Middle frontal gyrus (tissue), 1 donor: ENCODE measurements at regions not wholly inside any gene's neighbourhood (a gene's known extent, or its start where the extent isn't known, plus 50 kb on each side); places are given as distances from the start of the nearest gene placed in this dataset.
"Not testable (repeated sequence)": the region's sequence is repeated elsewhere in the genome, so short reads cannot be mapped to it uniquely, and the experiment has no call there.

Experiments
- DNase-seq: peaks from one replicate; pipeline ENCODE4 v3.0.0-alpha.2; 2015; ENCODE audit warnings: low spot score; ENCODE audit errors: extremely low spot score

DNA sequence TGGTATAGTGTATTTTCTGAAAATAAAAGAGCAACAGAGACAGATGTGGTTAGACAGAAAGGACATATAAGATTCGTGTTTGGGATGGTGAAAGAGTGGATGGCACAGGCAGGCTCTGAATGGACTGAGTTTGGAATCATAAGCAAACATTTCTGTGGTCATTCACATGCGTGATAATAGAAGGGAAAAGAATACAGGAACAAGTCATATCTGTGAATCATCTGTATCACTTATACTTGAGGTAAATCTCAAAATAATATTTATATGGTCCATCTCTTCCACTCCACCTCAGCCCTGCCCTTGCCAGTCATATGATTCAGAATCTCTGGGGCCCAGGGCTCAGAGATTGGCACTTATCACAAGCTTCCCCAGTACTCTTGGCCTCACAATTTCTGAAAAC is 535.1 kb downstream of the BCKDHB start:
- no peak for DNase-seq

- DNase-seq: no peak
These were observed 533.7 kb downstream of the BCKDHB start for GRCh38 chr6:80640176-80640575.

GRCh38 chr6:80639181-80639629 is 532.7 kb downstream of the BCKDHB start:
- no peak for DNase-seq

DNA sequence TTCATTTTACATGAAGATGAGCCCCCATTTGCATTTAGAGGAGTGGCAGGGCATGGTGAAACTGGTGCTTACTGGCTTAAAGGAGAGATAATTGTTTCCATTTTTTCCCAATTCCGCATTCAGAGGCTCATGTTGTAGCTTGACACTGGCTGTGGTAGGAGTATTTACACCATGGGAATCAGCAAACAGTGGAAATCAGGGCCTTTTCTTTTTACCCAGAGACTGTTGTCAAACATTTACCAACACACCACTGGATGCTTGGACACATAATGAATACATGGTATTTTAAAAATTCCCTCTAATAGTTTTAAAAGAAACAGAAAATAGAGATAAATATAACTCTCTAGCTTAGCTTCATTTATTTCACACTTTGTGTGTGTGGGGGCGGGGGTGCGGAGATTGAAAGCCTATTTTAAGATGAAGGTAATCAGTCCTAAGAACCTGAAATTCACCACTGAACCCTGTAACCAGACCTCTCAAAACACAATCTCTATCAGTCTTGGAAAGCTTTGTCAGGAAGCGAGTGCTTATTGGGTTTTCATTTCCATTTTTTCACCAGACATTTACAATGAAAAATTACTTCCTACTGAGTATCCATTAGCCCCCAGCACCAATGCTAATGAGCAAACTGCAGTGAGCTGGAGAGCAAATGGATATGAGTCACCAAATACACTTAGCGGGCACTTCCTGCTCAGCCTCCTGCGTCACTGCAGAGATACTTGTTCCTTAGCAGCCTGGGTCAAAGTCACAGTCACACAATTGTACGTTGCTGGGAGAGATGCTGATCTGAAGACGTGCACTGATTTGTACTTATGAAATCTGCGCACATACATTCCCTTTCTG is 532.0 kb downstream of the BCKDHB start:
- DNase-seq: no peak

GRCh38 chr6:80637312-80637711 is 530.8 kb downstream of the BCKDHB start:
- DNase-seq: no peak

DNA sequence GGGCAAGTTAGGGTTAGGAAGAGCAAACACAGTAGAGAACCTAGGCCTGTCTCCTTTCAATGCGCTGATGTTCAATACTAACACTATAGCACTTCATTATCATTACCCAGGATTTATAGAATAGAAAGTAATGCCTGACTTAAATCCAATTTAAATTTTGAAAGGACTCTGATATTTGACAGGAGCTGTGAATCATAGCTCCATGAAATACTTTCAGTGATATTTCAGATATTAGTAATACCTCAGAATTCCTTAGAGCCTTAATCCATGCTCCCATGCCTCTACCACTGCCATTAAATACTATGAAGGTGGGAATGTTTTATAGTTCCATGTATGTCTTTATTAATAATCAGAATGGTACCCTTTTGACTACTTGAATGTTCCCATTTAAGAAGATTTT is 530.2 kb downstream of the BCKDHB start:
- DNase-seq: no peak

DNA sequence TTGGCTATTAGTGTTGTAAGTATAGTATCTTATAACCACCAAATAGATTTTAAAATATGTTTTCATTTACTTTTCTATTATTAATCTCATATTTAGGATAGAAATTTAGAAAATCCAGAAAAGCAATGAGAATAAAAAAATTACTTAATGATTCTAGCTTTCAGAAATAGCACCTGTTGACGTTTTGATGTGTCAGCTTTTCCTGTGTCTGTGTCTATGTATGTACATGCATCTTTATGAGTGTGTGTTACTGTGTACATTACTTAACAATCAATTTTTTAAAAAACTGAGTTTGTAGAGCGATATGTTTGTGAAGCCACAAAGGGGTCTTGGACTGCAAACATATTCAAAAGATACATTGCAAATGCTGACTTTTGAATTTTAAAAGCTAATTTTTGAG is 526.9 kb downstream of the BCKDHB start:
- no peak for DNase-seq

- DNase-seq: no peak
These were observed 518.9 kb downstream of the BCKDHB start for GRCh38 chr6:80625405-80625804.

DNA sequence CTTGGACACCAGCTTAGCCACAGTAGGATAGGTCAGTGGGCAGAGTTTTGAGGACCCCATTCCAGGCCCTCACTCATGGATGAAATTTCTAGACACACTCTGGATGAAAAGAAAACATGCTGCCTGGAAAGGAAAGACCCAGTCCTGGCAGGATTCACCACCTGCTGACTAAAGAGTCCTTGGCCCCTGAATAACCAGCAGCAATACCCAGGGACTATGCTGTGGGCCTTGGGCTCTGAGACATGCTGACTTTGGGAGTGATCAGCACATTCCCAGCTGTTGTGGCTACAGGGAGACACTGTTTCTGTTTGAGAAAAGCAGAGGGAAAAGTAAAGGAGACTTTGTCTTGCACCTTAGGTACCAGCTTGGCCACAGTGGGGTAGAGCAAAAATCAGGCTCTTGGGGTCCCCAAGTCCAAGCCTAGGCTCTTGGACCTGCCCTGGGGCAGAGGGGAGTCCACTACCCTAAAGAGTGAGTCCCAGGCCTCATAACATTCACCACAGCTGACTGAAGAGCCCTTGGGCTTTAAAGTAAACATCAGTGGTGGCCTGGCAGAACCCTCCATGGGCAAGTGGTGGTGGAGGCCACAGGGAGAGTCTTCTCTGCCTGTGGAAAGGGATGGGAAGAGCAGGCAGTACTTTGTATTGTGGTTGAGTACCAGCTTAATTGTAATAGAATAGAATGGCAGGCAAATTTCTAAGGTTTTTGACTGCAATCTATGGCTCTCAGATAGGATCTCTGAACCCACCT is 516.8 kb downstream of the BCKDHB start:
- no peak for DNase-seq

- DNase-seq: no peak
These were observed 516.2 kb downstream of the BCKDHB start for GRCh38 chr6:80622641-80623040.

DNA sequence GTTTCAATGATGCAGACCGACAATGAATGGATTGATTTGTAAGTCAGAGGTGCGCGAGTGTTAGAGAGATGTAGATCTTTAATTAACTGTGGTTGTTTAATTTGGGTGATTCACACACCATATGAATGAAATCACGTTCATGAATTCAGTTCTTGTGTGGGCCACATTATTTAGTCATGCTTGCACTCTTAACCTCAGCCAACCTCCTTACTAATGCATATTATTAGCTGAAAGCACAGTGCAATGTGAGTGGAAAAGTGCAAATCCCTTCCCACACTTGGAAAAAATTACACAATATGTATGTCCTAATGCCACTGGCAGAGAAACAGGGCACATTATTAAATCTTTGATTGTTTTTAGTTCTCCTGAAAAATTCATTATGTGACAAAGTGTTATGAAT is 512.5 kb downstream of the BCKDHB start:
- no peak for DNase-seq

DNA sequence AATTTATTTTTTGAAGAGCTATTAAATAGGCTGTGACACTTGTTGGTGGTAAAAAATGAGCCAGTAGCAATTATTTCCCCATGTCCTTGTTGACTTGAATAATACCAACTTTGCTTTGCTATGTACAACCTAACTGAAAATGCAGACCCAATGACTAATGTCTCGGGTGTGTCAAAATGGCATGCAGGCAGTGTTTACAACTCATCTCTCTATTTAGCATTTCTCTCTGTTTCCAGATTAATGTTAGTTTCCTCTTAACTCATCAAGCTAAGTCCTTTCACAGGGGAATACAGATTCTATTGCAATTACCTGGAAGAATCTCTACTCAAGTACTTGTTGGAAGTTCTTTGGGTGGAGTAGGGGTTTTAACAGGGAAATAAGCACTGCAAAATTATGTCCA is 504.4 kb downstream of the BCKDHB start:
- DNase-seq: no peak

GRCh38 chr6:80608881-80609280 is 502.4 kb downstream of the BCKDHB start:
- DNase-seq: no peak

DNA sequence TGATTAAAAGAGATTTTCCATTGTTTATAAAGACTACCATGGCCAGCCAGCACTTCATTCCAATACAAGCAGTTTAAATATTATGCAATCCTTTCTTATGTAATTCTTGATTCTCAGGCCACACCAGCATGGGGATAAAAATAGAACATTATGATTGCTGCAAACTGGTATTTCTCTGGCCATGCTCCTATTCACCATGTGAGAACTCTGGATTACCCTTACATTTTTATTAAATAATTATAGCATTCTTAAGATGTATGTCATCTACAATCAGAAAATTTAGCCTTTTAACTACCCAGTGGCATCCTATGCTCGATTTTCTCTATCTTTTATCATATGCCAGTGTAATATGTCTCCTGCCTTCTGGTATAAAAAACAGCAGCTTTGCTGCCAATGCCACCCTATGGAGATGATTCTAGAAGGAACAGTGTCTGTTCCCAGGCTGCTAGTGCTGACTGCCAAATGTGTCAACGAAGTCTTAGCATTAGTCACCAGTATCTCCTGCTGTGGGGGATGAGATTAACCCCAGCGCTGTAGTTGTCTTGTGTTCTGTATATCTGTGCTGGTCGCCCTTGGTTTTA is 501.4 kb downstream of the BCKDHB start:
- no peak for DNase-seq

- no peak for DNase-seq
These were observed 498.9 kb downstream of the BCKDHB start for GRCh38 chr6:80605165-80605989.

DNA sequence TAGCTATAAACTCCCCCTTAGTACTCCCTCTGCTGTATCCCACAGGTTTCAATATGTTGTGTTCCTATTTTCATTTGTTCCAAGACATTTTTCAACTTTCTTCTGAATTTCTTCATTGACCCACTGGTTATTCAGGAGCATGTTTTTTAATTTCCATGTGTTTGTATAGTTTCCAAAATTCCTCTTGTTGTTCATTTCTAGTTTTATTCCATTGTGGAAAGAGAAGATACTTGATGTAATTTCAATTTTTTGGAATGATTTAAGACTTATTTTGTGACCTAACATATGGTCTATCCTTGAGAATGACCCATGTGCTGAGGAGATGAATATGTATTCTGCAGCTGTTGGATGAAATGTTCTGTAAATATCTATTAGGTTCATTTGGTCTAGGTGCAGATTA is 497.2 kb downstream of the BCKDHB start:
- DNase-seq: no peak

DNA sequence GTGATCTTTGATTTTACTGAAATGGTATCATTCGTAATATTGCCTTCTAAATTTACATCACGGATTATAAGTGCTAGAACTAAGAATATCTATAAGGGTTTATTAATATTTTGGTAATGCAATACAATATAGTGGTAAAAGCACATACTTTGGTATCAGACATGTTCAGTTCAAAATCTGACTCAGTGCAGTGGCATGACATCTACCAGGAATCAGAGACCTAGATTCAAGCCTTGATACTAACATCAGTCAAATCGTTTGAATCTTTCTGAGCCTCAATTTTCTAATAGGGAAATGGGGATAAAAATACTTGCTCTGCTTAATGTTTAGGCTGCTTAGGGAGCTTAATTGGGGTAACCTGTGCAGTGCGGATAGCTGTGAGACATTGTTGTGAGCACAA is 488.0 kb downstream of the BCKDHB start:
- no peak for DNase-seq

DNA sequence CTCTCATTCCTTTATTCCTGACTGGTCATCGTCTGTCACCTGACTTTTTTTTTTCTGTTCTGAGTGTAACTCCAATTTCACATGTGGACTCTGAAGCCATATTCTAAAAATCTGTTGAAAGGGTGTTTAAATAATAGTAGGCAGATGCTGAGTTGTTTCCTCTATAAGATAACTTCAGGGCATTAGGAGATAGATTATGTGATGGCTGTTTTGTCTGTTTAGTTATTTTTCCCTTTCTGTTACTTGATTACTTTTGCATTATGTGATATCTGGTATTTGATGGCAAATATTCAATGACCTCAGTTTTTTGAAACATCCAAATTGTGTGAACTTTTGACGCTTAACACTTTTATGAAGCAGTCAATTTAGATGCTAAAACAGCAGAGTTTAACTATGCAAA is 486.0 kb downstream of the BCKDHB start:
- DNase-seq: no peak

- no peak for DNase-seq
These were observed 479.8 kb downstream of the BCKDHB start for GRCh38 chr6:80586242-80586641.

DNA sequence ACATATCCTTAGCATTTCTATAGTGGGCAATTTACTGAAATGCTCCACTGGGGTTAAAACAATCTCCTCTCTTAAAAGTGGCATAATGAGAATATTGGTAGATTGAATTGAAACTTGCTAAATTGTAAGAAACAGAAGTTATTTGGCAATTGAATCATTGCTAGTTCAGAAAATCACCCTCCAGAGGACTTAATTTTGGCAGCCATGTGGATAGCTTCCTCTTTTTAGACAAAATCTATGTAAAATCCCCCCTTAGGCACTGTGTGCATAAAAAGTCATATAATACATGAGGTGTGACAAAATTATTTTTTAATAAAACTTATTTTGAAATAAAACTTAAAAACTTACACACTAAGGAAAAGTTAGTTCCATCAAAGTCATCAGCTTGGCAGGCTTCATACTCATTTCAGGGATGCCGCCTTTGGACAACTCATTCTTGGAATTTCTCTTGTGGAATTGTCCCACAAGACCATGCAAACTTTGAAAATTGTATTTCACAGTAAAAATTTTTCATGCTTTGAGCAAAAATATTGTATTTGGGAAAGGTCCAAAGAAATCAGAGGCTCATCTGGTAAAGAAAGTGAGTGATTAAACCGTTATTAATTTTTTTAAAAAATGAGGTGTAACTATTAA is 473.0 kb downstream of the BCKDHB start:
- DNase-seq: no peak

DNA sequence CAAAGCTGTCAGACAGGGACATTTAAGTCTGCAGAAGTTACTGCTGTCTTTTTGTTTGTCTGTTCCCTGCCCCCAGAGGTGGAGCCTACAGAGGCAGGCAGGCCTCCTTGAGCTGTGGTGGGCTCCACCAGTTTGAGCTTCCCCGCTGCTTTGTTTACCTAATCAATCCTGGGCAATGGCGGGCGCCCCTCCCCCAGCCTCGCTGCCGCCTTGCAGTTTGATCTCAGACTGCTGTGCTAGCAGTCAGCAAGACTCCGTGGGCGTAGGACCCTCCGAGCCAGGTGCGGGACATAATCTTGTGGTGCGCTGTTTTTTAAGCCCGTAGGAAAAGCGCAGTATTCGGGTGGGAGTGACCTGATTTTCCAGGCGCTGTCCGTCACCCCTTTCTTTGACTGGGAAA is 466.8 kb downstream of the BCKDHB start:
- not testable (repeated sequence) for DNase-seq
